B cell (primary cell): ENCODE measurements at regions not wholly inside any gene's neighbourhood (a gene's known extent, or its start where the extent isn't known, plus 50 kb on each side); places are given as distances from the start of the nearest gene placed in this dataset.

ENCODE experiments used
- ATAC-seq: fragments of 200-7000 bp; cut with Tn5 transposase; one replicate; pipeline ENCODE4 v1.10.0; 2021; ENCODE audit warnings: low read depth, mild to moderate bottlenecking, moderate number of reproducible peaks, moderate library complexity
- CTCF ChIA-PET: fragments of 350-600 bp; sonication (Branson Sonifier 250); formaldehyde crosslinking; loops from one replicate; lab custom pipeline; 2021; ENCODE audit warnings: antibody characterized with exemption, inconsistent platforms; lab: Charles Lee
- POLR2A ChIA-PET: fragments of 350-600 bp; sonication (Branson Sonifier 250); formaldehyde crosslinking; loops from one replicate; lab custom pipeline; 2021; ENCODE audit warnings: antibody characterized with exemption; lab: Charles Lee
- DNase-seq: peaks from one replicate; pipeline ENCODE4 v3.0.0; 2013
- H2AFZ ChIP-seq: 2 replicates; pipeline ENCODE4 v1.6.1; 2012; ENCODE audit warnings: mild to moderate bottlenecking, low read depth, low read length; ENCODE audit not compliant: insufficient read depth, poor library complexity, severe bottlenecking
- H3K27ac ChIP-seq, 2 donors: 1 replicate in 1 of 2; 2 replicates in 1 of 2; pipeline ENCODE4 v1.5.1; 2012 to 2013; ENCODE audit warnings: low read length in 2 of 2, mild to moderate bottlenecking in 2 of 2, moderate library complexity in 1 of 2
- H3K27me3 ChIP-seq, 4 experiments: fragments of 200-600 bp in 1 of 4; sonication (generic) in 1 of 4; replicated peaks in 1 of 4; 1 replicate in 2 of 4; 2 replicates in 2 of 4; pipeline versions ENCODE4 v1.6.1 to v1.7.0; 2013 to 2016; ENCODE audit warnings: low read length in 3 of 4, mild to moderate bottlenecking in 2 of 4, mixed read lengths in 1 of 4, moderate library complexity in 1 of 4; ENCODE audit not compliant: insufficient read depth in 4 of 4, control insufficient read depth in 3 of 4; ENCODE audit errors: control extremely low read depth in 1 of 4
- H3K36me3 ChIP-seq, 2 experiments: replicated peaks in 1 of 2; 1 replicate in 1 of 2; 2 replicates in 1 of 2; pipeline versions ENCODE4 v1.6.1 to v1.7.1; 2013; ENCODE audit warnings: low read length in 1 of 2; ENCODE audit not compliant: insufficient read depth in 2 of 2, control insufficient read depth in 1 of 2; ENCODE audit errors: control extremely low read depth in 1 of 2, extremely low read depth in 1 of 2
- H3K4me1 ChIP-seq, 2 donors: fragments of 200-600 bp in 1 of 2; sonication (generic) in 1 of 2; 1 replicate in 1 of 2; 2 replicates in 1 of 2; pipeline versions ENCODE4 v1.5.1 to v1.6.1; 2013 to 2017; ENCODE audit warnings: low read length in 2 of 2; ENCODE audit not compliant: control insufficient read depth in 2 of 2, insufficient read depth in 2 of 2
- H3K4me2 ChIP-seq: replicated peaks from 2 replicates; pipeline ENCODE3; 2012; ENCODE audit warnings: mild to moderate bottlenecking, low read depth, low read length; ENCODE audit not compliant: poor library complexity, severe bottlenecking
- H3K4me3 ChIP-seq, 5 experiments: fragments of 200-600 bp in 1 of 5; sonication (generic) in 1 of 5; 1 replicate in 3 of 5; 2 replicates in 2 of 5; pipeline versions ENCODE4 v1.5.1 to v1.7.0; 2011 to 2016; ENCODE audit warnings: low read length in 4 of 5, mild to moderate bottlenecking in 4 of 5, low read depth in 2 of 5, control low read depth in 1 of 5, moderate library complexity in 1 of 5; ENCODE audit not compliant: insufficient read depth in 1 of 5; ENCODE audit errors: control extremely low read depth in 1 of 5, extremely low read depth in 1 of 5
- H3K79me2 ChIP-seq: fragments of 200-600 bp; sonication (generic); one replicate; pipeline ENCODE4 v1.6.0; 2016; ENCODE audit warnings: low read length; ENCODE audit not compliant: control insufficient read depth, insufficient read depth
- H3K9ac ChIP-seq: fragments of 200-600 bp; sonication (generic); 2 replicates; pipeline ENCODE4 v1.6.1; 2017; ENCODE audit warnings: mild to moderate bottlenecking, low read length, moderate library complexity
- H3K9me3 ChIP-seq, 3 donors: one replicate each; pipeline versions ENCODE4 v1.6.1 to v1.7.1; 2013; ENCODE audit warnings: low read length in 2 of 3; ENCODE audit not compliant: control insufficient read depth in 2 of 3, insufficient read depth in 1 of 3; ENCODE audit errors: control extremely low read depth in 1 of 3
- H4K20me1 ChIP-seq: 2 replicates; pipeline ENCODE4 v1.6.0; 2012; ENCODE audit warnings: mild to moderate bottlenecking, low read length; ENCODE audit not compliant: insufficient read depth, control insufficient read depth, poor library complexity, severe bottlenecking
- H3K27ac Mint-ChIP-seq: one replicate; pipeline ENCODE4 v1.8.0; 2021; ENCODE audit warnings: mixed read lengths
- H3K27me3 Mint-ChIP-seq: one replicate; pipeline ENCODE4 v1.8.0; 2021; ENCODE audit warnings: mixed read lengths
- H3K4me1 Mint-ChIP-seq: one replicate; pipeline ENCODE4 v1.8.0; 2021; ENCODE audit warnings: mixed read lengths
- H3K4me3 Mint-ChIP-seq: one replicate; pipeline ENCODE4 v1.8.0; 2021; ENCODE audit warnings: mixed read lengths
- H3K9me3 Mint-ChIP-seq: one replicate; pipeline ENCODE4 v1.8.0; 2022; ENCODE audit warnings: mixed read lengths; ENCODE audit not compliant: insufficient read depth
- EZH2 ChIP-seq: IDR thresholded peaks from 2 replicates; pipeline ENCODE4 v1.6.1; 2012; ENCODE audit warnings: borderline replicate concordance, low read depth, mild to moderate bottlenecking, moderate library complexity, low read length; ENCODE audit not compliant: insufficient read depth, poor library complexity, severe bottlenecking
- WGBS: methylation state at CpG from one replicate; pipeline ENCODE4 v1.1.5; 2013; ENCODE audit warnings: missing lambda C conversion rate; ENCODE audit not compliant: insufficient coverage; 5-methylcytosine and 5-hydroxymethylcytosine counted together
- intact Hi-C: fragments of 100-400 bp; cut with micrococcal nuclease; formaldehyde crosslinking; loops from one replicate; pipeline ENCODE4 v1.10.0; 2022
- TF ChIP-seq, protein P1 (sequence below): fragments of 200-600 bp; IDR thresholded peaks from one replicate; pipeline ENCODE4 v1.8.0; 2022; ENCODE audit warnings: antibody characterized with exemption, mild to moderate bottlenecking

DNA sequence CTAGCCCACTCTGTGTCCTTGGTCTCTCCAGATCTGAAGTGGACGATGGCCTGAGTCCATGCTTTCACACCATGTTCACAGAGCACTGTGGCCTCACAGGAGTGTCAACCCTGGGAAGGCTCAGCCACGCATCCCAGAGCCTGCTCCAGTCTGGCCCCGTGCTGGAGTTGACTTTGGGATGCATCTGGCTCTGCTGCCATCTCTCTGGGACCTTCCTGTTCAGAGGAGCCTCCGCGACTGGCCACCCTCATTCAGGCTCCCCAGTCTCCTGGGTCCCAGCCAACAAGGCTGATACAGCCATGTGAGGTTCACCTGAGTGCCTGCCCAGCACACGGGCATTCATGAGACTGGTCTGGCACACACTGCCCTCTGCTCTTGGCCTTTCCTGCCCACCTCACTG is 199.7 kb upstream of the RAB6C start:
- Histone ChIP-seq H3K27me3 (peaks cover 0 to 4% (median 1%) of the 10 kb centered on the region in 4 experiments), H3K4me1 (no peaks in the 10 kb centered on the region), H3K79me2 (no peaks in the 10 kb centered on the region), H4K20me1 (no peaks in the 10 kb centered on the region), H2AFZ (no peak overlapping the region), H3K27ac (no peak overlapping the region), H3K9me3 (no peaks in the 10 kb centered on the region), H3K9ac (no peak overlapping the region), H3K4me3 (no peak overlapping the region), H3K36me3 (no peaks in the 10 kb centered on the region), H3K4me2 (no peak overlapping the region)
- POLR2A ChIA-PET, result no interaction called here
- 93% methylated on average over 6 of the region's 6 CpGs for WGBS
- no peak overlapping the region for H3K4me3 Mint-ChIP-seq
- no peak overlapping the region for H3K27ac Mint-ChIP-seq
- CTCF ChIA-PET, result no interaction called here
- DNase-seq (no peak), ATAC-seq (no peak)
- peaks cover 7% of the 10 kb centered on the region for H3K27me3 Mint-ChIP-seq
- H3K9me3 Mint-ChIP-seq, result no peaks in the 10 kb centered on the region
- TF ChIP-seq, protein P1, sequence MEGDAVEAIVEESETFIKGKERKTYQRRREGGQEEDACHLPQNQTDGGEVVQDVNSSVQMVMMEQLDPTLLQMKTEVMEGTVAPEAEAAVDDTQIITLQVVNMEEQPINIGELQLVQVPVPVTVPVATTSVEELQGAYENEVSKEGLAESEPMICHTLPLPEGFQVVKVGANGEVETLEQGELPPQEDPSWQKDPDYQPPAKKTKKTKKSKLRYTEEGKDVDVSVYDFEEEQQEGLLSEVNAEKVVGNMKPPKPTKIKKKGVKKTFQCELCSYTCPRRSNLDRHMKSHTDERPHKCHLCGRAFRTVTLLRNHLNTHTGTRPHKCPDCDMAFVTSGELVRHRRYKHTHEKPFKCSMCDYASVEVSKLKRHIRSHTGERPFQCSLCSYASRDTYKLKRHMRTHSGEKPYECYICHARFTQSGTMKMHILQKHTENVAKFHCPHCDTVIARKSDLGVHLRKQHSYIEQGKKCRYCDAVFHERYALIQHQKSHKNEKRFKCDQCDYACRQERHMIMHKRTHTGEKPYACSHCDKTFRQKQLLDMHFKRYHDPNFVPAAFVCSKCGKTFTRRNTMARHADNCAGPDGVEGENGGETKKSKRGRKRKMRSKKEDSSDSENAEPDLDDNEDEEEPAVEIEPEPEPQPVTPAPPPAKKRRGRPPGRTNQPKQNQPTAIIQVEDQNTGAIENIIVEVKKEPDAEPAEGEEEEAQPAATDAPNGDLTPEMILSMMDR, result no peak
- TF ChIP-seq EZH2, result no peak
- no peaks in the 10 kb centered on the region for H3K4me1 Mint-ChIP-seq
- intact Hi-C loops, result no loop called here

DNA sequence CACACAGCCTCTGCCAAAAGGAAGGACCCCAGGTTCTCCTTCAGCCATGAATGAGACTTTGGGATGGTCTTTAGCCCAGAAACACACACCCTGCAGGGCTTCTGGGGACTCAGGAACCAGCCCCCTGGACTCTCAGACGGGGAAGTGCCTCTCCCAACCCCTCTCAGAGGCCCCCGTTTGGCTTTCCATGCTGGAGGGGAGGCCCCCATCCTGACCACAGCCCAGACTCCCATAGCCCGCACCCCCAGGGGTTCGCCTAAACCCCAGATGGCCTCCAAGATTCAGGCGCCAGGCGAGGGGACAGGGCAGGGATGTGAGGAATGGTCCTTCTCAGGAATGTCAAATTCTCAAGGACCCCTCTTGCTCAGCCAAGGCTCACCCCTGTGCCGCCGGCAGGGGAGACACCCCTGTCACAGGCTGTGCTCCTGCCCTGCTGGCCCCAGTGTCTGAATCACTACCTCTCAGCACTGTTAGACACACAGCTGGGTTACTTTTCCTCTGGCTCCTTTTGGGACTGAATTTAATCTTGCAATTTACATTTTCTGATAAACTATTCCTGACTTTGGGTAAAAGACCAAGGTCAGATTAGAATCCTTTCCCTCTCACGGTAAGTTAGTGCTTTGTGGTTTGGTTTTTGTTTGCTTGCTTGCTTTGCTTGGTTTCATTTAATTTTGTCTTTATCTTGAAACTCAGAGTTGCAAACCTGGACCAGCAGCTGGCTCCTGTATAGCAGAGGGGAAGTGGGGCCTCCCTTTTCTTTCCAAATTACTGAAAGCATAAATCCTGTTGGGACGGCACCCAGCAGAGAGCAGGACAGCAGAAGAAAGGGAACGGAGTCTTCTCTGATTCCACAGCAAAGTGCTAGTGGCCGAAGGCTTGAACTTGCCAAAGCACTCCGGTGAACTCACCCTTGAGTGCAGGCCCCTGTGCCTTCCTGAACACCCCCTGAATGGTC is 198.9 kb upstream of the RAB6C start:
- ATAC-seq (no peak), DNase-seq (no peak)
- Histone ChIP-seq H3K27me3 (peaks cover 0 to 4% (median 1%) of the 10 kb centered on the region in 4 experiments), H3K4me1 (no peaks in the 10 kb centered on the region), H4K20me1 (no peaks in the 10 kb centered on the region), H3K9me3 (no peaks in the 10 kb centered on the region), H3K4me3 (no peak overlapping the region), H3K9ac (no peak overlapping the region), H3K27ac (no peak overlapping the region), H3K36me3 (no peaks in the 10 kb centered on the region), H3K79me2 (no peaks in the 10 kb centered on the region), H3K4me2 (no peak overlapping the region), H2AFZ (no peak overlapping the region)
- 49% methylated on average over 10 of the region's 13 CpGs for WGBS
- ChIA-PET POLR2A (no interaction called here), CTCF (no interaction called here)
- Mint-ChIP-seq H3K4me1 (no peaks in the 10 kb centered on the region), H3K9me3 (no peaks in the 10 kb centered on the region), H3K27ac (no peak overlapping the region), H3K27me3 (peaks cover 7% of the 10 kb centered on the region), H3K4me3 (no peak overlapping the region)
- no peak for TF ChIP-seq EZH2
- TF ChIP-seq, protein P1, result no peak
- intact Hi-C loops, result no loop called here
